ENCODE measurements at regions not wholly inside any gene's neighbourhood (a gene's known extent, or its start where the extent isn't known, plus 50 kb on each side); places are given as distances from the start of the nearest gene placed in this dataset.

- TF ChIP-seq ZBTB33 (IDR thresholded peaks at IDR 0.05; ENCODE audit: borderline replicate concordance, low read depth): no peak
- TF ChIP-seq NFIC (IDR thresholded peaks at IDR 0.05; ENCODE audit: borderline replicate concordance): no peak
- TF ChIP-seq RXRA (IDR thresholded peaks at IDR 0.05; ENCODE audit: borderline replicate concordance, low read depth): no peak
- TF ChIP-seq RFX5 (IDR thresholded peaks at IDR 0.05; ENCODE audit: low read length): no peak
- no peak for TF ChIP-seq TCF12 (IDR thresholded peaks at IDR 0.05)
- TF ChIP-seq MEF2A (IDR thresholded peaks at IDR 0.05; ENCODE audit: borderline replicate concordance, low read depth): no peak
- no peak for TF ChIP-seq GATA2 (CRISPR knock-in tag; IDR thresholded peaks at IDR 0.05)
- TF ChIP-seq MXI1 (IDR thresholded peaks at IDR 0.05; ENCODE audit: low read depth, low read length): no peak
- no peak for TF ChIP-seq EZH2phosphoT487 (IDR thresholded peaks at IDR 0.05; ENCODE audit: borderline replicate concordance, low read depth)
- no peak for TF ChIP-seq POLR2AphosphoS5 (IDR thresholded peaks at IDR 0.05; ENCODE audit: low read depth, low read length)
These were observed 475.3 kb downstream of the RIT2 start (continued) for GRCh38 chr18:42640160-42640559.

- no peaks in the 10 kb centered on the region for H3K9me3 ChIP-seq
- H3K27ac ChIP-seq (ENCODE audit: low read depth in 2 of 2, low read length in 1 of 2): no peak overlapping the region
- no peaks in the 10 kb centered on the region for H3F3A ChIP-seq (replicated peaks; ENCODE audit: insufficient read depth)
- H3K27me3 ChIP-seq (ENCODE audit: insufficient read depth): no peaks in the 10 kb centered on the region
- H3K9ac ChIP-seq: no peak overlapping the region
- no peak for DNase-seq
- no peaks in the 10 kb centered on the region; a peak in 1 of 4 replicates for H3K4me1 ChIP-seq (ENCODE audit: control insufficient read depth in 1 of 2, insufficient read depth in 2 of 2, low read depth in 1 of 2, low read length in 1 of 2)
- 53% methylated on average over 5 of the region's 5 CpGs for WGBS (ENCODE audit: low lambda C conversion rate)
- no peak overlapping the region for H3K4me2 ChIP-seq
- no peaks in the 10 kb centered on the region for H3K9me2 ChIP-seq
- no peaks in the 10 kb centered on the region for H4K20me1 ChIP-seq (ENCODE audit: insufficient read depth)
- no peaks in the 10 kb centered on the region for H3K79me2 ChIP-seq (ENCODE audit: insufficient read depth)
- ChIA-PET CTCF (interaction anchor here (1.7 kb wide), 1 partner anchor 16 kb away, joined by 4 read pairs; no protein-coding TSS in a partner anchor), POLR2A (no interaction called here)
- no peak overlapping the region for H2AFZ ChIP-seq (ENCODE audit: low read depth)
- no peaks in the 10 kb centered on the region for H3K36me3 ChIP-seq (replicated peaks in 1 of 2; ENCODE audit: control insufficient read depth in 1 of 2, insufficient read depth in 2 of 2, low read length in 1 of 2)
- no peak overlapping the region; a peak in 1 of 4 replicates for H3K4me3 ChIP-seq (ENCODE audit: low read depth in 2 of 2, low read length in 1 of 2)
- no peak for TF ChIP-seq NRF1 (IDR thresholded peaks at IDR 0.05; ENCODE audit: low read depth, low read length)
- no peak for TF ChIP-seq REST (IDR thresholded peaks at IDR 0.05; ENCODE audit: low read depth, low read length)
- TF ChIP-seq RCOR1 (IDR thresholded peaks at IDR 0.05; ENCODE audit: low read length): no peak
- TF ChIP-seq USF1 (IDR thresholded peaks at IDR 0.05; ENCODE audit: borderline replicate concordance, low read depth): no peak
- no peak for TF ChIP-seq GATA2 (CRISPR knock-in tag; IDR thresholded peaks at IDR 0.05)
- TF ChIP-seq CHD2 (IDR thresholded peaks at IDR 0.05; ENCODE audit: low read length, partially characterized antibody): no peak
- no peak for TF ChIP-seq RAD21 (IDR thresholded peaks at IDR 0.05; ENCODE audit: low read length)
- no peak for TF ChIP-seq PBX3 (IDR thresholded peaks at IDR 0.05)
- TF ChIP-seq FOXJ3 (CRISPR knock-in tag; IDR thresholded peaks at IDR 0.05): no peak
- no peak for TF ChIP-seq GABPA (IDR thresholded peaks at IDR 0.05; ENCODE audit: low read depth)
- no peak for TF ChIP-seq RFX5 (IDR thresholded peaks at IDR 0.05; ENCODE audit: low read length)
- TF ChIP-seq RXRA (IDR thresholded peaks at IDR 0.05; ENCODE audit: borderline replicate concordance, low read depth): no peak
- TF ChIP-seq MAX (IDR thresholded peaks at IDR 0.05; ENCODE audit: low read depth): no peak
- no peak for TF ChIP-seq NFIC (IDR thresholded peaks at IDR 0.05; ENCODE audit: borderline replicate concordance)
- TF ChIP-seq MXI1 (IDR thresholded peaks at IDR 0.05; ENCODE audit: low read depth, low read length): no peak
- TF ChIP-seq SMC3 (IDR thresholded peaks at IDR 0.05; ENCODE audit: low read depth, low read length): no peak
- no peak for TF ChIP-seq EZH2phosphoT487 (IDR thresholded peaks at IDR 0.05; ENCODE audit: borderline replicate concordance, low read depth)
- TF ChIP-seq IRF3 (IDR thresholded peaks at IDR 0.05; ENCODE audit: low read depth, low read length): no peak
- TF ChIP-seq YY1 (IDR thresholded peaks at IDR 0.05; ENCODE audit: low read depth): no peak
These were observed 473.5 kb downstream of the RIT2 start for GRCh38 chr18:42641996-42642395.
